Fibroblast of skin of back (primary cell): ENCODE measurements at regions not wholly inside any gene's neighbourhood (a gene's known extent, or its start where the extent isn't known, plus 50 kb on each side); places are given as distances from the start of the nearest gene placed in this dataset.
"Not testable (repeated sequence)": the region's sequence is repeated elsewhere in the genome, so short reads cannot be mapped to it uniquely, and the experiment has no call there.

Experiments
- DNase-seq: peaks from one replicate; pipeline ENCODE4 v3.0.0-alpha.2; 2013

DNA sequence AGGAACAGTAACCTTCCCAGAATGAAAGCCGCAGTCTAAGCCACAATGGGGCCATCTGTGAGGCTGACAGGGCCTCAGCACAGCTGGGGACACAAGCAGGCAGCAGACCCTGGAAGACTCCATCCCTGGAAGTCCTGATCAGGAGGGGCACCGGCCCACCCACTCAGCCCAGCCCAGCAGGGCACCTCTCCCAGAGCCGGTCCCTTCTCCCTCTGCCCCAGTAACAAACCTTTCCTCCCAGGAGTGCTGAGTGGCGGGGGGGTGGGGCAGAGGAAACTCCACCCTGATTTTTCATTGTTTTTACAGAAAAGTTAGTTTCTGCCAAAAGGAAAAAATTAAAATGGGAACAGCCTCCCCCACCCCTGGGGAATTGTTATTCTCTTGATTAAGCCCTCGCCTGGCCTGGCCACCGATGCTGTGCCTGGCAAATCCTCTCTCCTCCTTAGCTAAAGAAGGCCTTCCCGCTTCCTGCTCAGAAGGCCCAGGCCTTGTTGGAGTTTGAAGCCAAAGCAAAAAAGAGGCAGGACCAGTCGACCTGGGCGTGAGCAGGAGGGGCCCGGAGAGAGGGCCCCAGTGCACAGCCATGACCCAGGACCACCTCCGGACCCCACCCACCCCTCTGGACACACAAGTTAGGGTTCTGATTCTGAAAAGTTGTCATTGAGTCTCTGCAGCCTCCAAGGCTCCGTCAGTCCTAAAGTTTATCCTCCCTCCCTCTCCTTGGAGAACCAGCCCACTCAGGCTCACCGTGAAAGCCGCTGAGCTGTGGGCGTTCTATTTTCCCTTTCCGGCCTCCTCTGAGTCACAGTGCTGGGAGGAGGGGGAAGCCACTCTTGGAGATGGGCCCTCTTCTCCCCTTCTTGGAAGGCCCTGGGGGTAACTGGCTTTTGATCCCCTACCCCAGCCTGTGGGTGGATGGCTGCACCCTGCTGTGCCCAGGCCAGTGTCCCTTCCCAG, 128.4 kb upstream of the TNRC6C start:
- DNase-seq: peak; percentile 86

DNA sequence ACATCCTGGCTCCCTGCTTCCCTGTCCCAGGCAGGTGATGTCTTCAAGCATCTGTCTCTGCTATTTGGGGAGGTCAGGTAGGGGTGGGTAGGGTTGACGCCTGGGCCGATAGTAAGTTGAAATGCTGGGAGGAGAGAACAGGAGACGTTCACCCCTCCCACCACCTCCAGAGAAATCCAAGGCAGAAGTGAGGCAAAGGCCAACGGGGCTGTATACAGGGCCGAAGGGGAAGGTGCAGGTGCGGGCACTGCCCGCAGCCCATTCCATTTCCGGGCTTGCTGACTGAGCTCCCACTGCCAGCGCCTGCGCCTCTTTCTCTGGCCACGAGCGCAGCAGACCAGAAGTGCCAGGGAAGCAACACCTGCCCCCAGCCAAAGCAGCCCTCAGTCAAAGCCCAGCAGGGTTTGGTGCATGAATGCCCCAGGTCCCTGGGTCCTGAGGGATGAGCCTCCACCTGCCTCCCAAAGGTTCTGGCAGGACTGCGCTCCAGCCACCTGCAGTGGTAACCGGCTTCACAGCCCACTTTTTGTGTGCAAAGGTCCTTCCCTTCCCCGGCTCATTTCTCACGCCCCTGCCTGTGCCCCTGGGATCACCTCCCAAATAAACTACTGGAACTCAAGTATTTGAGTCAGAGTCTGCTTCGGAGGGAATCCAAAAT, 127.6 kb upstream of the TNRC6C start:
- DNase-seq: no peak

DNA sequence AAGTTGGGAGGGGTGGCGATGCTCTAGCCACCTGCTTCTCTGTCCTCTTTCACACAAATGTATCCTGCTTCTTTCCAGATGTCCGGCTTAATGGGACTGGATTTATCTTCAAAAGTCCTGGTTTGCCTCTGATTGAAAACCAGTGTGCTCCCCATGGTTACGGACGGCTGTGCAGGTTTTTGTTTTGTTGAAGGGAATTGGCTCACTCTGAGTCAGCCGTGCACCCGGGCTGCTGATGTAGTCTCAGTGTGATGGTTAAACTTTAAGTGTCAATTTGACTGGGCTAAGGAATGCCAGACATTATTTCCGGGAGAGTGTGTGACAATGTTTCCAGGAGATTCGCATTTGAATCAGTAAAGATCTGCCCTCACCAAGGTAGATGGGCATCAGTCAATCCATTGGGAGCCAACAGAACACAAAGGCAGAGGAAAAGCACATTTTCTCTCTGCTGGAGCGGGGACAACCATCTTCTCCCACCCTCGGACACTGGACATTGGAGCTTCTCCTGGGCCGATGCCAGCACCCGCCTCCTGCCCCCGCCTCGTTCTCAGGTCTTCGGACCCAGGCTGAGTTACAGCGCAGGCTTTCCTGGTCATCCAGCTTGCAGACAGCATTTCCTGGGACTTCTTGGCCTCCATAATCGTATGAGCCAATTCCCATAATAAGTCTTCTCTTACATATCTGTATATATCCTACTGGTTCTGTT, 126.9 kb upstream of the TNRC6C start:
- DNase-seq: peak; percentile 78

DNA sequence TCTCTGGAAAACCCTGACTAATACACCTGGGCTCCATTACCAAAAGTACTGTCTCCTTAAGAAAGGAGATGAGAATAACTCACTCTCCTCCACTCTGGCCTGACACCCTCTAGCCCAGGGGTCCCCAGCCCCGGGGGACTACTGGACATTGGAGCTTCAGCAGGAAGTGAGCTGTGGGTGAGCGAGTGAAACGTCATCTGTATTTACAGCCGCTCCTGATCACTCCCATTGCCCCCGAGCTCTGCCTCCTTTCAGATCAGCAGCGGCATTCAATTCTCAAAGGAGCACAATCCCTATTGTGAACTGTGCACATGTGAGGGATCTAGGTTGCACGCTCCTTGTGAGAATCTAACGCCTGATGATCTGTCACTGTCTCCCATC, 126.3 kb upstream of the TNRC6C start:
- no peak for DNase-seq

DNA sequence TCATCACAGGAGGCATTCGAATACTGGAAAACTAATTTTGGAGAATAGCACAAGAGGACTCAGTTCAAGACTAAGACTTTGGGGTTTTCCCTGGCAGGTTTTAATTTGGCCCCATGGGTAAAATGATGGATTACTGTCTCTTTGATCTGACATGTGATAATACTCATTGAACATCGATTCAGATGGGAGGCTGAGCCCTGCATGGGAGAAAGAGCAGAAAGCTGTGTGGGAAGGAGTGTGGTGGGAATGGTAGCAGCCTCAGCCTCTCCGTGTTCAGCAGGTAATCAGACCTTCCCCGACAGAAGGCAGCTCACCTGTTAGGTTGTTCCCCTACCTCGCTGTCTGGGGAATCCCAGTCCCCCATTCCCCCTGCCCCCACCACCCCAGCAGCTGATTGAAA, 124.7 kb upstream of the TNRC6C start:
- DNase-seq: no peak

DNA sequence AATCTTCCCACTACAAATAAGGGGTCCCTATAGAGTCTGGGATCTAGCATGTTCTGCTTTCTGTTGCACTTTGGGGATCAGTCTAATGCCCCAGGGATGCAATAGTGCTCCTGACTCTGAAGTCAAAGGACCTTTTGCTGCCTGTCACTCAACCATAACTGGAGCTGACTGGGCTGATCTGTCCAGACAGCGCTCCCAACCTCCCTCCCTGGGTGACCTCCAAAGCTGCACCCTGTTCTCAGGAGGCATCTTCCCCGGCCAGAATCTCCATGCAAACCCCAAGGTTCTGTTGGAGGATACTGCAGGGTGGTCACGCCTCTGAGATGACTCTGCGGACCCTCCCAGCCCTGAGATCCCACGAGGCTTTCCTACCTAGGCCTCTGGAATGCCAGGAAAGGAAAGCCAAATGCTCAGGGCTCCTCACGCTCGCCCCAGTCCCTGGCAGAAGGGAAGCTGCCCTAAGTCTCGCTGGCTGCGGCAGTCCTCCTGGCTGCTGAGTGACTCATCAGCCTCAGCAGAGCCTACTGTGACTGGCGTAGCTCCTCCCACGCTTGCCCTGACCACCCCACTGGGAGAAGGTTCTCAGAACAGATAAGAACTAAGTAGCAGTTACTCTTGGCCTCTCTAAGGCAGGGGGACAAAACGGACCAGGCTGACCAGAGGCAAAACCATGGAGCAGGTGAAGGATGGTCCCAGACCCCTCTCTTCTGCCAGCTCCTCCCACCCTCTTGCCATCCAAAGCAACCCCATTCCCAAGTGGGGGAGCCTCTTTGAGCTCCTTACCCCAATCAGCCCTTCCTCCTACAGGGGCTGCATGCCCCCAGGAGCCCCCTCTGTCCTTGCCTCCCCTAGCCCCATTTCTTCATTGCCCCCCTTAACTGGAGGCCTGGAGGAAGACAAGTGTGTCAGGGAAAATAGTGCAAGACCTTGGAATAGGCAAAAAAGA, 124.1 kb upstream of the TNRC6C start:
- peak; percentile 90 for DNase-seq

DNA sequence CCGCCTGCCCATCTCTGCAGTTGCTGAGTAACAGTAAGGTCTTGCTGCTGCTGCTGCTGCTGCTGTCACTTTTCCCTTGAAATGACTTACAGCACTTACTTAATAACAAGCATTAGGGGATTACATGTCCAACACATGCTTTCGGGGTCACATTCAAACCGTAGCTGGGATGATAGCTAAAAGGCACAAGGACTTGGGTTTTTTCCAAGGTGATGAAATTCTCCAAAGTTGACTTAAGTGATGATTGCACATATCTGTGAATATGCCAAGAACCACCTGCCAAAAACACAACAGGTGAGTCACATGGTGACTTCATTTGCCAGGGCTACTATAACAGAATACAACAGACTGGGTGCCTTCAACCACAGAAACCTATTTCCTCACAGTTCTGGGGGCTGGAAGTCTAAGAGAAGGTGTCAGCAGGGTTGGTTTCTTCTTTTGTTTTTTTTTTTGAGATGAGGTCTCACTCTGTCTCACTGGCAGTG, 121.9 kb upstream of the TNRC6C start:
- peak; percentile 22 for DNase-seq

DNA sequence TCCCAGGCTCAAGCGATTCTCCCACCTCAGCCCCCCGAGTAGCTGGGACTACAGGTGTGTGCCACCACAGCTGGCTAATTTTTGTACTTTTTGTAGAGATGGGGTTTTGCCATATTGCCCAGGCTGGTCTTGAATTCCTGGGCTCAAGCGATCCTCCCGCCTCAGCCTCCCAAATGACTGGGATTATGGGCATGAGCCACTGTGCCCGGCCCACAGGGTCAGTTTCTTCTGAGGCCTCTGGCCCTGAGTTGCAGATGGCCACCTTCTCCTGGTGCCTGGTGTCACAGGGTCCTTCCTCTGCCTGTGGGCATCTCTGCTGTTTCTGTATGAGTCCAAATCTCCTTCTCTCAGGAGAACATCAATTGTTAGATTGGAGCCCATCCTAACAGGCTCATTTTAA, 121.4 kb upstream of the TNRC6C start:
- DNase-seq: not testable (repeated sequence)

DNA sequence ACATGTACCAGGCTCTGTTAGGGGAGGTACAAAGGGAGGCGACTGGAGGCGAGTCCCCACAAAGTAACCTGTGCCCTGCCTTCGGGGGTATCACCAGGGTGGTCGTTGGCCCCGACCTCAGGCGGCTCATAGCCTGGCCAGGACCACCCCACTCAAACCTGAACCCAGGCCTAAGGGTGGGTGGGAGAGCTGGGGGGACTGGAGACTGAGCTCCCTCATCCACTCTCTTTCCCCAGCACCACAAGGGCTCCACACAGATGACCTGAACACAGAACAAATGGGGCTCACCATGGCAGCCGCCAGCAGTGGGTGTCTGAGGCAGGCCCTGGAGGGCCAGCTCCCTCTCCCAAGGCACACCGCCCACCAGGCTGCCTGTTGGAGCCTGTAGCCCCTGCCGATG, 120.6 kb upstream of the TNRC6C start:
- no peak for DNase-seq

DNA sequence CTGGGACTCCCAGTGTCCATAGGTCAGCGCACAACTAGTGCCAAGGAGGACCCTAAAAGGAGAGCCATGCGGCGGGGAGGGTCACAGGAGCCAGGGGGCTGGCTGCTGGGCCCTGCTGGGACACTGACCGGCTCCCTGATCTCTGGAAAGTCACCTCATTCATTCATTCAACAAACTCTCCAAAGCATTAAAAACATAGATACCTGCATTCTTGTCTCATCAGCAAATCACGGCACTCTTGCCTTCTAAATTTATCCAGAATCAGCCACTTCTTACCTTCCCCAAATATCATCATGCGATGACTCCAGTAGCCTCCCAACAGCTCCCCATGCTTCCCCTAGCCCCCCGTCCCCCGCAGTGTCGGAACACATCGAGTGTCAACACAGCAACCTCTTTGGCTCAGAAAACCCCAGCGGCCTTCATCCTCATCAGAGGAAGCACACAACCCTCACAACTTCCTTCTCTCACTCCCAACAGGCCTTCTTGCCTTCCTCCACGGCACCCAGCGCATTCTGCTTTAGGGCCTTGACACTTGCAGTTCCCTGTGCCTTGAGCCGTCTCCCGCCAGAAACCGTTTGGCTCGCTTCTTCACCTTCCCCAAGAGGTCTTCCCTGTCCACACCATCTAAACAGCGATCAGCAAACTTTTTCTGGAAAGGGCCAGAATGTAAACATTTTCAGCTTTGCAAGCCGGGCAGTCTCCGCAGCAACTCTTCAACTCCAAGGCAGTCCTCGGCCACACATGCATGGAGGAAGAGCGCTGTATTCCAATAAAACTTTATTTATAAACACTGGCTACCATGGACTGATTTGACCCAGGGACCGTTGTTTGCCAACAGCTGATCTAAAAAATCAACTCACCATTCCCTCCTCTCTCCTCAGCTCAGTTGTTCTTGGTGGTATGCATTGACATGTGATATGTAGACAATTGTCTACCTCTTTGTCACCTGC, 119.5 kb upstream of the TNRC6C start:
- no peak for DNase-seq

DNA sequence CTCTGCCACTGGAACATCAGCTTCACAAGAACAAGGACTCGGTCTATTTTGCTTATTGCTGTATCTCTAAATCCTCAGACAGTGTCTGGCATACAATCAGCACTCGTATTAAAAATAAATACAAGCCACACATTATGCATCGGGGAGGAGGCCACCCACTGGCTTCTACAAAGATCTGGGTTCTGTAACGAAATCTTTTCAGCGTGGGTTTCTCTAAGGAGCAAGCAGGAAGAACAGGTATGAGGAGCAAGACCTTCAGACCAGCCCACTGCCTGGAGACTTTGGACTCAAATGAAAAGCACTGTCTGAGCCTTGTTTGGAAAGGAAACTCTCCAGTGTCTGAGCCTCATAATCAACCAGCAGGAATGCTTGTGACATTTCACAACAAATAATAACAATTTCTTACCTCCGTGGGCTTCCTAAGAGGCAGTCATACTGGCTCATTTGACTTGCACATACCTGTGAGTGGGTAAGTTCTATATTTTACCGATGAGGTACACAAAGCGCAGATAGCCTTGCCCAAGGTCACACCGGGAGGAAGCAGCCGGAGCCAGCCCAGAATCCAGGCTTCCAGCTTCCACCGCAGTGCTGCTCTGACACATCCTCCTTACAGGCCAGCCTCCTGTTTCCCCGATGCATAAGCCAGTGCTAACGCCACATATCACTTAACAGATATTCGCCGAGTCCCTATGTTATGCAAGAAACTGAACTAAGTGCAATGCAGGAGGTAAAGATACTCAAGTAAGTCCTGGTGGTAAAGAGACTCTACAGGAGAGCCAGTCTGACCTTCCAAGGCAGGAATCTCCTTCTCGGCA, 118.6 kb upstream of the TNRC6C start:
- no peak for DNase-seq

DNA sequence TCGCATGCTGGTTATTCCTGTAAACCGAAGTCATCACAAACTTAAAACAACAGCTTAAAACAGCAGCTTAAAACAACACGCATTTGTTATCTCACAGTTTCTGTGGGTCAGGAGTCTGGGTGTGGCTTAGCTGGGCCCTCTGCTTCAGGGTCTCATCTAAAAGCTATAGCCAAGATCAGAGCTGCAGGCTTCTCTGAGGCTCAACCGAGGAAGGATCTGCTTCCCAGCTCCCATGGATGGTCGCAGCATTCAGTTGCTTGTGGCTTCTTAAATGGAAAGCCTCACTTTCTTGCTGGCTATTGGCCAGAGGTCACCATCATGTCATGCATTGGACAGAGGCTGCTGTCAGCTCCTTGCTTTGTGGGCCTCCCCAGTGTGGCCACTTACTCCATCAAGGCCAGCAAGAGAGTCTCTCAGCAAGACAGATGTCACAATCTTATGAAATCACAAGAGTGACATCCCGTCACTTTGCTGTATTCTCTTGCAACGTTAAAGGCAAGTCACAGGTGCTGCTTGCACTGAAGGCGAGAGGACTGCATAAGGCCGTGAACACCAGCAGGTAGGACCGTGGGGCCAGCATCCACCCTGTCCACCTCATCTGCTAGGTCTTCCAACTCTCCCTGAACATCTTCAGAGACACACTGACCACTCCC, 117.9 kb upstream of the TNRC6C start:
- DNase-seq: peak; percentile 61

DNA sequence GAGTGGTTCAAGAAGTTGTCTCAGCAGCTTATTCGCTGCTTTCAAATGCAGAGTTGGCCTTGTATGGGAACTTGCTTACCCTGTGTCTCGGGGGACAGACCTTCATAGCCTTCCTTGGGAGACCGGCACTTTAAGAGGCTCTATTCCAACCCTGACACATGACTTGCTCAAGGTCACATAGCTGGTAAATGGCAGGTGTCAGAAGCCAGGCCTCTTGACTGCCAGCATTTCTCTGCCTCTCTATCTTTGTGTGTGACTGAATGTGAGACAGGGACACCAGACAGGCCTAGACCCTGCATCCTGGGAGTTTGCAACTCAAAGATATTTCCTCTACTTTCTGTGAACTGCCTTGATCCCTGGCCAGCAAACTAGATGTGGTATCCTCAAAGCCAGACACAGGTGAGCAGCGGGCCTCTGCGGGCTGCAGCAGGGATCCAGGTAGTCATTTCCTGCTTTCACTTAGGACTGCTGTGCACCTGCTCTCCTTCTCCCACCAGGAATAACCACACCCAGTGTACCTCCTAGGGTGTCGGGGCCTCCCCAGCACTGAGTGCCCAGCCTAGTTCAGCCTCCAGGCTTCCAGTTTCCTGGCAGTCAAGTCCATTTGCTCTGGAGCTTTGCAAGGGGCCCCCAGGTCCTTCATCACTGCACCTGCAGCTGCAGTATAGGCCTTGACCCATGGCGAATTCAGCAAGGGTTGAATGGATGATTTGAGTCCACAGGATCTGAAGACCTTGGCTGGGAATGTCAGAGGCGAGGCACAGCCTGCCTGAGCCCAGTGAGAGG, 116.6 kb upstream of the TNRC6C start:
- no peak for DNase-seq

DNA sequence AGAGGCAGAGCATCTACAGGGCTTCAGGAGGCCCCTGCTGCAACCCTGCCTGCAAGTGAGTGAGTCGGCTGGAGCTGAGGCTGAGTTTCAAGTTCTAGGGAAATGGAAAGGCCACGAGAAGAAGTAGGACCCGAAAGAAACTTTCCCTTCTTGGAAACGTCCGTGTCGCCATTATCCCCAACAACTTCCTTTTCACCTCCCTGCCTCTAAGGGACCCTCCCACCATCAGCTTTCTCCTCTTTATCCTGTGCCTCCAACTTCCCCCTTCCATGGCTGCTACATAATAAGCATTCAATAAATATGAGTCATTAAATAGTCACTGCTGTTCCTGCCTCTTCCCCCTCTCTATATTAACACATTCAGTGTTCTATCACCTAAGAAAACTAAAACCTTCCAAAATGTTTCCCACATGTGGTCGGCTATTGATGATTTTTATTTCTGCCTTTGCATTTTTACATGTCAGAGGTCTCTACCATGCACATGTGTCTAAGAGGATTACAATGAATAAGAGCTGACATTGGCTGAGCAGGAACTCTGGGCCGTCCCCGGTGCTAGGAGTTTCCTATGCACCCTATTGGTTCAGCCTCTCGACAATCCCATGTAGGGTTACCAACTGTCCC, 115.9 kb upstream of the TNRC6C start:
- DNase-seq: peak; percentile 79

DNA sequence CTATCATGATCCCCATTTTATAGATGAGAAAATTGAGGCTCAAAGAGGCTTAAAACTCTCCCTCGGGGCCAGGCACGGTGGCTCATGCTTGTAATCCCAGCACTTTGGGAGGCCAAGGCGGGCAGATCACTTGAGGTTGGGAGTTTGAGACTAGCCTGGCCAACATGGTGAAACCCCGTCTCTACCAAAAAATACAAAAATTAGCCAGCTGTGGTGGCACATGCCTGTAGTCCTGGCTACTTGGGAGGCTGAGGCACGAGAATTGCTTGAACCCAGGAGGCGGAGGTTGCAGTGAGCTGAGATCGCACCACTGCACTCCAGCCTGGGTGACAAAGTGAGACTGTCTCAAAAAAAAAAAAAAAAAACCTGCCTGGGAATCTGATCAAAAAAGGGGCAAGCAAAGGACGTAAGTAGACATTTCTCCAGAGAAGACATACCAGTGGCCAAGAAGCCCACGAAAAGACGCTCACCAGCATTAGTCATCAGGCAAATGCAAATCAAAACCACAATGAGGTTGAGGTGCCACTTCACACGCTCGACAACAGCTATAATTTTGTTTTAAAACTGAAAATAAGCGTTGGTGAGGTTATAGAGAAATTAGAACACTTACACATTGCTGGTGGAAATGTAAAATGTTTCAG, 115.1 kb upstream of the TNRC6C start:
- peak; percentile 80 for DNase-seq

DNA sequence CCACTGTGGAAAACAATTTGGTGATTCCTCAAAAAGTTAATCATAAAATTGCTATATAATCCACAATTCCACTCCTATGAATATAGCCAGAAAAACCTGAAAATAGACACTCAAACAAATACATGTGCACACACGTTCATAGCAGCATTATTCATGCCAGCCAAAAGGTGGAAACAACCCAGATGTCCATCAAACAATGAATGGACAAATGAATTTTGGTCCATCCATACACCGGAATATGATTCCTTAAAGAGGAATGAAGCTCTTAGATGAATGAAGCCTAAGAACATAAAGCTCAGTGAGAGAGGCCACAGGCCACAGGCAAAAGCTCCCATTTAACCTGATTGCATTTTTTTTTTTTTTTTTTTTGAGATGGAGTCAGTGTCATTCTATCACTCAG, 114.6 kb upstream of the TNRC6C start:
- no peak for DNase-seq

DNA sequence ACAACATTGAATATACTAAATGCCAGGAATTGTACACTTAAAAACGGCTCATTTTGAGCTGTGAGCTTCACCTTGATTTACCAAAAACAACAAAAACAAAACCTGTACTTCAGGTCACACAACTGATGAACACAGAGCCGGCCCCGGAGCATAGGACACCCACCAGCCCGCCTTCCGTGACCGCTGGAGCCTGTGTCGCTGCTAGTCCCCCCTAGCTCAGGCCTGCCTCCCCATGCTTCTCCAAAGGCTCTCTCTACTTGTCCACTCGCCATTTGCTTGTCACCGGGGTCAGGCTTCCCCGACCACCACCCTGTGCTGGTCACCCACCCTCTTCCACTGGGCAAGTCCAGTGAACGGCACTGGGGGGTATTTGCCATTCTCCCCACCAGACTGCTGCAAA, 113.8 kb upstream of the TNRC6C start:
- no peak for DNase-seq
